ENCODE measurements at regions not wholly inside any gene's neighbourhood (a gene's known extent, or its start where the extent isn't known, plus 50 kb on each side); places are given as distances from the start of the nearest gene placed in this dataset.
"Not testable (repeated sequence)": the region's sequence is repeated elsewhere in the genome, so short reads cannot be mapped to it uniquely, and the experiment has no call there.

- TF ChIP-seq CTCF (IDR thresholded peaks at IDR 0.05); EZH2 (IDR thresholded peaks at IDR 0.05; ENCODE audit: borderline replicate concordance, insufficient read depth, low read depth, low read length, poor library complexity, severe bottlenecking): not testable (repeated sequence)
Observed at GRCh38 chr7:91627324-91627723, 253.2 kb downstream of the MTERF1 start.
